ENCODE measurements at regions not wholly inside any gene's neighbourhood (a gene's known extent, or its start where the extent isn't known, plus 50 kb on each side); places are given as distances from the start of the nearest gene placed in this dataset.
"Not testable (repeated sequence)": the region's sequence is repeated elsewhere in the genome, so short reads cannot be mapped to it uniquely, and the experiment has no call there.

DNA sequence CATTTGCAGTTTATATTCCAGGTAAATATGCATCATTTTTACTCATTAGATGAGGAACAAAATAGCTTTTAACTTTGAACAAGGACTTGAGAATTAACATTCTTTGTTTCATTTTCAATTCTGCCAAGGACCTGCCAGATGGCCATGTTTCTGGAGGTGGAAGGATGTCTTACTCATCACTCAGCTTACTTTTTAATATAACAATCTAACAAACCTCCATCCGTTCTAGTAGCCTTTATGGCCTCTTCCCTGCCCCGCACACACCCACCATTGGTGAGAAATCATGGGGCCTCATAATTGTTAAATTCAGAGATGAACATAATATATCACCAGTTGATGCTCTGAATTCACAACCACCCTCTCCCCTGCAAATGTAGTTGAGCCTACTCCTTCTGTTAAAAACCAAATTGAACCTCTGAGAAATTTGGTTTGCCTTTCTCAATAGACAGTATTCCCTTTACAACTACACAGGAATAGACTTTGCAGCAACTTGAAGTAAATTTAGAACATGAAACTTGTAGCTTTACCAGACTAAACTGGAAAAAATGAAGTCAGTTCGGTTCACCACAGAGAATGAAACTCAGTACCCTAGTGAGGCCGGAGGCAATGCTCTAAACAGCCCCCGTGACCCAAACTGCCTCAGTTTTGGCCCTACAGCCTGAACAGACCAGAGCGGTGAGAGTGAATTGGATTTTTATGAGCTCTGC is 50.1 kb upstream of the ACSL4 start:
- no peak for DNase-seq

DNA sequence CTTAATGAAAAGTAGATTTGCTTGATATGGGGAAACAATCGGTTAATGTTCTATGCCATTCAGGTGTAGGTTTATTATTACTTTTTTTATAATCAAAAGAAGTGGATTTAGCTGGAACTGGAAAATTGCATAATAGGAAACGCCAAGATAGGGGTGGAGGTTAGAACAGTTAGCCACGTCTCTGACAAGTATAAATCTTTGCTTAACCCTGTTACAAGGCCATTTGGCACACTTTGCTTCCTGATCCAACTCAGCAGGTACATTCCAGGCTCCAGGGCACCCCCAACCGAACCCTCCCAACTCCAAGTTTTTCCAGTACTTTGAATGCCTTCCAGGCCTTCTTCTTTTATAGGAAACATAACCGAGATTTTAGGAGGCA is 50.6 kb upstream of the ACSL4 start:
- no peak for DNase-seq

DNA sequence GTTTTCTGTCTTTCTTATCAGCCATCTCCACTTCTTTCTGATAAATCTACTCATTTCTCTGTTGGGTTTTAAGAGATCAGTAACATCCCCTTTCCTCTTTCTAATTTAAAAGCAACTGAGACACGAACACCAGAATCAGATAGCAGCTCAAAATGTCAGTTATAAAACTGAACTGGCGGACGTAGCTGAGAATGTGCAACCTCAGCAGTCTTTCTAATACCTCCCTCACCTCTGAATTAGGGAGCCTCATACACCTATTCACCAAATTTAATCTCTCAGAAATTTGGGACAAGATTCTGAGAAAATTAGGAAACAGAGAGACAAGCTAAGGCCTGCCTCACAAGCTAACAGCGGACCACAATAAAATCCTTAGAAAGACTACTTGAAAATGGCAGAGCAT is 52.0 kb upstream of the ACSL4 start:
- no peak for DNase-seq

DNA sequence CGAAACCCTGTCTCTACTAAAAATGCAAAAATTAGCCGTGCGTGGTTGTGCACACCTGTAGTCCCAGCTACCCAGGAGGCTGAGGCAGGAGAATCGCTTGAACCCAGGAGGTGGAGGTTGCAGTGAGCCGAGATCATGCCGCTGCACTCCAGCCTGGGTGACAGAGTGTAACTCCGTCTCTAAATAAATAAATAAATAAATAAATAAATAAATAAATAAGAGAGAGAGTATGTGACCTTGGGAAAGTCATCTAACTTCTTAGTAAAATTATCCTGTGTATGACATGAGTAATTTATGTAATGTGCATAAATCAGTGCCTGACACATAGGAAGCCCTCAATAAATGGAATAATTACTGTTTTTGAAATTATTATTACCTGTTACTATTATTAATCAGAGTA is 57.5 kb upstream of the ACSL4 start:
- DNase-seq, result not testable (repeated sequence)

DNA sequence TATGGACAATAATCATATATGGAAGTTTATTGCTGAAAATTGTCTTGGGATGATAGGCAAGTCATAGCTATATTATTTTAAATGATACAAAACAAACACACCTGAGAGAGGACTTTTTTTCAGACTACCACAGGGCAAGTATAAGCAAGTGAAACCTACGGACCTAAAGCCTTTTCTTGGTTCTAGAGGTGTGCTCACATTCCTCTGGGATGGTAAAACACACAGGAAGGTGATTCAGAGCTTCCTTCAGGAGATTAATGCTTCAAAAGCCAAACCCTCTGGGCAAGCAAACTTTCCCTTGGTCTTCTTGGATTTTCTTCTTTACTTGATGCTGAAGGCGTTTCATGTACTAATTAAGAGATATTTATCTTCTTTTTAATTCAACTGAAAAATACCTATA is 60.1 kb upstream of the ACSL4 start:
- DNase-seq, result no peak

DNA sequence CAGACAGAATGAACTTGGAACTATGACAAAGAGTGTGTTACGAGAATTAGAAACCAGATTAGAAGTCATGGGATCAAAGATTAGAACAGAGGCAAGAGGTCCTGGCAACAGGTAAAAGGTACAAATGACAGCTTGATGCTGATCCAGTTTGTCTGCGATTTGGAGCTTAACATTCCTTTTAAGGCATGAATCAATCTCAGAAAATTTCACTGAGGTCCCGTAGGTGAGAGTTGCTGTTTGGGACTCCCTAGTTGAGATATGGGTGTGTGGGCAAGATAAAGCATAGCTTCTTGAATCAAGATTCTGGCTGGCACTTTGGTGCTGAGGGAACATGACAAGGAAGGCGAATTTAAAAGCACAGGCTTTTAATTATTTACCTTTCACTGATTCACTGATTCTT is 62.6 kb upstream of the ACSL4 start:
- no peak for DNase-seq

DNA sequence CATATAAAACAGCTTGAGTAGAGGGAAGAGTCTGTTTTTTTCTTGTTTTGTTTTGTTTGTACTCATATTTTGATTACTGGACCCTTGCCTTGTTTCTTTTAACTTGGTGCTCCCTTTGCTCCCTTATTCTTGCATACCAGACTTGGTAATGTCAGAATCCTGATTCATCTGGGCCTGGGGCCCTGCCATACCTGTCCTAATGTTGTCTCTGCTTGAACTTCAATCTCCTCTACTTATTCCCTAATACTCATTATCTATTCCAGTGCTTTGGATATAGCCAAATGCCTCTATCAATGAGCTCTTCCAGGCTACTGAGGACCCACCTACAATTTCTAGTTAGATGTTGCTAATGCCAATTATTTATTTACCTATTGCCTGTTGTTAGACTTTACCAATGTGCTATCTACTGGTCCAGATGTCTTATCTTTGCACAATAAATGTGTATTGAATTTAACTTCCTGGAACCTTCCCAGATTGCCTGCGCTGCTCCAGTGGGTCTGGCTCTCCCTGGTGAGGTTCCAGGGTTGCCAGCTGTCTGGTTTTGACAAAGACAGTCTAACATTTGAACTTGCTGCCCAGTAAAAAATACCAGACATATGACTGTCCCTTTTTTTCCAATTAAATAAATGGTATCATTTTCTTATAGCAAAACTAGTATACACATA is 64.4 kb upstream of the ACSL4 start:
- DNase-seq, result peak; percentile 16

DNA sequence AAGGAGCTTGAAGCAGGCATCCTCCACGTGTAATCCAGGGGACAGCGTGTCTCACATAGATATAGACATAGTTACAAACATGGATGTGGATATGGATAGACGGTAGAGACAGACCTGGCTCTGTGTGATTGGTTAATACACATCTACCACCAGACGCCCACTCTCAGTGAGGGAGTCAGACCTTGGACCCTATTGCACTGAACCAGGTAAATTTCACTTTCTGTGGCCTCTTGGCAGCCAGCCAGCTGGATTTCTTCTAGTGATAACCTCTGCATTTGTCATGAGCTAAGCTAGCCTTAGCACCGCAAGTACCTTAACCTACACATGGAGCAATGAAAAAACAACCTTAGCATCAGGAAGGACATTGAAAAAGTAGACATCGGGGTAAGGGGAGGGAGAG is 79.2 kb upstream of the ACSL4 start:
- no peak for DNase-seq

DNA sequence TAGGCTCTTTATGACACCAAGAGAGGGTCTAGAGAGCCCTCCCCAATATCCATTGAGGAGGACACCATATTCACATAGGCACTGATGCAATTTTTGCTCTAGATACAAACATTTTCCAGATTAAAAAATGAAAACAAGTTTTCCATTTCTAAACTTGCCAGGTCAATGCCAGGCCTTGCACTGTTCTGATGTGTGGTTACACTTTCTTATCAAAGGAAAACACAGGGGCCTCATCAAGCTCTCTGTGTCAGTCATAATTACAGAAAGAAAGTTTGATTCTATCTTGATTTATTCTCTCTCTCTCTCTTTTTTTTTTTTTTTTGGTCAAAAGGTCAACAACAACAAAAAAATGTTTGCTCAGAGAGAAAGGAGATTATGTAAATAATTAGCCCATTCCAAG is 80.2 kb upstream of the ACSL4 start:
- DNase-seq, result no peak

DNA sequence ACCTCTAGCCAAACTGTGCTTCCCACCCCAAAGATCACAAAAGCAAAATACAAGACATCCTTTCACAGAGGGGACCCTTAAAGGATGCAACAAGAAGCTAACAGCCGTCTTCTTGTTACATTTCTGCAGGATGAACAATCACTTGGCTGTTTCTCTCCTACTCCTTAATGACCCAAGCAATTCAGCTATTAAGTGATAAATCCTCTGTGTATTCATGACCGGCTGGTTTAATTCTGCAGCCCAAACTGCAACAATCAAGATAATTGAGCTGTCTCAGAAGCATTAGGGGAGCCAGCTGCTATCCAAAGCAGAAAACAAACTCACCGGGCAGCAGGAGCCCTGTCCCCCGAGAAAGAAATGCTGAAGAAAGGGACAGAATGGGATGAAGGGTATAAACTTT is 85.9 kb upstream of the ACSL4 start:
- DNase-seq, result no peak

DNA sequence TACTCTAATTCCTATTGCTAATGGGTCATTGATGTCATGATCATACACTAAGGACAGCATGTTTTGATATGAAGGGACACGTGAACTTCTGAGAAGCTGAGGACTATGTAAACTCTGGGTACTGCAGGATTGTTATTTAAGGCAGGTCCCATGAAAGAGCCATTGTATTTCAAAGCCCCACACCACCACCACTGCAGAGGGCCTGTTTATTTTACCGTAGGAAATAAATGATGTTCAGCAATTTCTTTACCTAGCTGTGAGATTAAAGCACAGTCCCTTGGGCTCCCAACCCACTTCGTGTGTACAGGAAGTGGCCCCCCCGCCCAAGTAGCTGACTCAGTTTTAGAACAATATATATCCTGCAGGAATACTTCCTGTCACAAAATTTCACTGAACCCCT is 89.8 kb upstream of the ACSL4 start:
- no peak for DNase-seq

DNA sequence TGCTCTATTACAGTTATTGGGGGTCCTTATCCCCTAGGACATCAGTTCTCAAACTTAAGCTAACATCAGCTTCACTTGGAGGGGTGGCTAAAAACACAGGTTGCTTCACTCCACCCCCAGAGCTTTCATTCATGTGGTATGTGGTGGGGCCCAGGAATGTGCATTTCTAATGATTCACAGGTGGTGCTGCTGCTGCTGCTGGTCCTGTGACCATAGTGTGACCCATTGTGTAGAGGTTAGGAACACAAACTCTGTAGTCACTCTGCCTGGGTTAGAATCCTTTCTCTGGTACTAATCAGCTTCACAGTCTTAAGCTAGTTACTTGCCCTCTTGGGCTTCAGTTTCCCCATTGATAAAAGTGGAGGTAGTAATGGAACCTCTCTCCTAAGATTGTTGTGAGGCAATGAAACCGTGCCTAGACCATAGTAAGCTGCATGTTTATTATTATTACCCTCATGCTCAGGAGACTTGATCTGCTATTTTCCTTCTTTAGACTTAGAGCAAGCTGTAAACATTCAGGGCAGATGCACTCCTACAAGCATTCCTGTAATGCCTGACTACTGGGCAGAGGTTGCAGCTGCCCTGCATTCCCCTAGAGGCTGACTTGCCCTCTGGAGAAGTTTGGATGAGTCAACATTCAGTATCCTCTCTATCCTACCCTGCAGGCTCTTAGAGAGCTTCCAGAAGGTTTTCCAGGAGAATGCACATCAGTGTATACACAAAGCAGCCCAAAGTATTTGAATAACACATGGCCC is 94.1 kb upstream of the ACSL4 start:
- DNase-seq, result no peak

DNA sequence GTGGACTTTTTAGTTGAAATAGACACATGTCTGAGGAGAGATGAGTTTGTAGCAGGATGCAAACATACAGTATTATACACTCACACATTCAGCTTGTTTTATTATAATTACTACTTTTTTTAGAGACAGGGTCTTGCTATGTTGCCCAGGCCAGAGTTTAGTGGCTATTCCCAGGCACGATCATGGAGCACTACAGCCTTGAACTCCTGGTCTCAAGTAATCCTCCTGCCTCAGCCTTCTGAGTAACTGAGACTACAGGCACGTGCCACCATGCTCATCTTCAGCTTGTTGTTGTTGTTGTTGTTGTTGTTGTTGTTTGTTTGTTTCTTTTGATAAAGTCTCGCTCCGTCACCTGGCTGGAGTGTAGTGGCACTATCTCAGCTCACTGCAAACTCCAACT is 94.7 kb upstream of the ACSL4 start:
- no peak for DNase-seq

DNA sequence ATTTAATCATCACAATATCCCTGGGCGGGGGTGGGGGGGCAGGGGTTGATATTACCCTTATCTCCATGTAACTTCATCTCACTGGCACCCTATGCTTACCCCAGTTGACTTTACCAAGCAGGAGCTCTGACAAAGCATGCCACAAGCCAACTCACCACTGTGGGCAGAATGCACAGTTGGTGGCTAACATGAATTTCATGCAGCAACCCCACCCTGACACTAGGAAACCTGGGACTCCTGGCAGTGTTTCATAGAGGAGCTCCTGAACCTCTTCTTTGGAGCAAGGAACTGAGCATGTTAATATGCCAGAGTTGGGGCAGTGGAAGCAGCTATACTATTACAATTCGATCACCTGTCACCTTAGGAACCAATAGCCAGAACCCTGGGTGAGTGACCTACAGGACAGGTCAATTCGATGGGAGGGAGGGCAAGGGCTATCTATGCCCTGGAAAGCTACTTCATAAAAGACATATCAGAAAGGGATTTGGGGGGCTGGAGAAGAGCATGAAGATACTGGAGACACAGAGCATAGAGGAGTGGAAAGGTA is 97.2 kb upstream of the ACSL4 start:
- DNase-seq, result no peak

DNA sequence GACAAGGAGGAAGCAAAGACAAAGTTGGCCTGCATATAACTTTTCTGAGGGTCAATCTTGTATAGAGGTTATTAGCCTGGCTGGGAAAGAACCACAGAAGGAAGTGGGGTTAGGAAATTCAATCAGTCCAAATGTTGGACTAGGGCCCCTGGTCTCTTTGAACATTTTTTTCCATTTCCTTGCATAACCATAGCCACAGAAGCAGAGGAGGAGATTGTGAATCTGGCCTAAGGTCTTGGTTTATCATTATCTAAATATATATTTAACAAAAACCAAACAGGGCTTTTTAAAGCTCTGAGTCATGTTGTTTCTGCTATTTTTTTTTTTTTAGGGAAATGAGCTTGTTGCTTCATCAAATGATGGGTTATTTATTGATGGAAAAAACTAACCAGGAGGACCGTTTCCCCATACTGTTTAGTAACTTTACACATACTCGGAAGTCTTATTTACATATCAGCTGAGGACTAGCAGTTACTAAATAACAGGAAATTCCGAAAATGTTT is 97.7 kb upstream of the ACSL4 start:
- DNase-seq, result no peak

DNA sequence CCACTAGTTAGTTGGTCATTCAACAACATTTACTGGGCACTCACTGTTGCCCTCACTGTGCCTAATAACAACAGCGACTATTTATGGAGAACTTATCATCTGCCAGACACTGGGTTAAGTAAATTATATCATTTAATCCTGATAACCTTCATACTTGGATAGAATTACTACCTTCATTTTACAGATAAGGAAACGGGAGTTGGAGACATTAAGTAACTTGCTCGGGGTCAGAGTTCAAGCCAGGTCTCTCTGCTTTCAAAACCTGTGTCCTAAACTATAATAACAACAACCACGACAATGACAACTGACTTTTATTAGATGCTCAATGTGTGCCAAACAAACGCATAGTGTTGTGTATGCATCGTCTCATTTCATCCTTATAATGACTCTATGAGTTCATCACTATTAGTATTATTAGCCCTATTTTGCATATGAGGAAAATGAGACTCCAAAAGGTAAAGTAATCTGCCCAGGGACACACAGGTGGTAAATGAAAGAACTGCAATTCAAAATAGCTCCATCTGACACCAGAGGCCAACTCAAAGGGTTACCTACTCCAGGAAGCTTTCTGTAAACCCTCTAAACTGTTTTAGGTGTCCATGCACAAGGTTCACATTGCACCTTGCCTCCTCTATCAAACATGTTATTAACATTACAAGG is 98.4 kb upstream of the ACSL4 start:
- DNase-seq, result no peak

DNA sequence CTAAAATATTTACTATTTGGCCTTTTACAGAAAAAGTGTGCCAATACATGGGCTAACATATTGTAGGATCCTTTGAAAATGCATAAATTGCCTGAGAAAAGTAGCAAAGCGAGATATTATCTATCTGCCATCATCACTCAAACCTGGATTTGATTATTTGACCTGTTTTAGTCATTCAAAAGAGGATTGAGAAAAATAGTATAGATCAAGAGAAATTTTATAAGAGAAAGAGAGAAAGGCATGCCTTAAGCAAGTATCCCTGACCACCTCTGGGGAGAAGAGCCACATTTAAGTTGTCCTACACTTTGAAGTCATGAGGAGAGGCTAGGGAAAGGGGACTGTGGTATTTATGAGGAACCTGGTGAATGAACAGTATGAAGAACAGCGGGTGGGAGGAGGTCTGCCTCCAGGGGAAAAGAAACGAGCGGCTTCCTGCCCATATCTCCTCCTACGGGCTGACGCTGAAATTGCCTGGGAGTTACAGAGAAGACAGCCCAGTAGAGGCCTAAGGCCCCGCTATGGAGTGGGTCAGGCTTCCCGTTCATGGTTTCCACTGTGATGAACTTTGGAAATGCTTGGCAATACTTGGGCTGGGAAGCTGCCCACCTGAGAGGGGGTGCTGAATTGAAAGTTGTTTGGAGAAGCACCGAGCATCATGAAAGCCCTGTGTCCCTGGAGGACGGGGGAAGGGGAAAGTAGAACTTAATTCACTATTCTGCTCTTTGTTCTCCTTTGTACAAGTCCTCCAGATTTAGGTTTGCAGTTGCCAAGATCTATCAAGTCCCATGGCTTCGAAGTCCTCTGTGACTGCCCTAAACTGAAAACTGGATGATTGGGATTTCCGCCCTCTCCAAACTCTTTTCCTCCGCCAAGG is 106.9 kb upstream of the ACSL4 start:
- no peak for DNase-seq

DNA sequence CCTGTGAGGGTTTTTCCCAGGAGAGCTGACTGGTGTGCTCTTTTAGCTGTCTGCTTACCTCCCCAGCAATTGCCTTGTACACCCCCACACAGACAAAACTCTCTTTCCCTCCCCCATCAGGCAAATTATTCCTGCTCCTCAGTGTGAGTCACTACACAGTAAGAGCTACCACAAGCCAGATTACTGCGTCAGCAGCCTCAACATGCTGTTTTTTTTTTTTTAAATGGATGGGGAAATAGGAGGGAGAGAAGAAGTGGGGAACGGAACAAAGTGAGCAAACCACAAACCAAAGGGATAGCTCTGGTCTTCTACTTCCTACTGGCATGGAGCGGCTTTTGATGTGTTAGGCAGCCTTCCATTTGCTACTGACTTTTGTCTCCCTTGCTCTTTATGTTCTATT is 107.5 kb upstream of the ACSL4 start:
- DNase-seq, result no peak

DNA sequence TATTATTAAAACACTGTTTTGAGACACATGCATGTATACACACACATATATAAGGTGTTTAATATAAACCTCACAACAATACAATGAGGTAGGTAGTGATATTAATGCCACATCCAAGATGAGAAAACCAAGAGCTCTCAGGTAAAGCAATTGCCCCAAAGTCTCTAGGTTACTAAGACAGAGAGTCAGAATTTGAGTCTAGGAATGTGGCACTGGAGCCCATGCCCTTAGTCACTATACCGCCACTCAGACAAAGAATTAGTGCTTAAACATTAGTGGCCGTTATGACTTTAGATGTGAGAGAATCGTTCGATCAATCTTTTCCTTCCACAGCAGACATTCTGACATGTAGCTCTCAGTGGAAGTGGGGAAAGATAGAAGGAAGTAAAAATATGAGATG is 108.2 kb upstream of the ACSL4 start:
- DNase-seq, result no peak

DNA sequence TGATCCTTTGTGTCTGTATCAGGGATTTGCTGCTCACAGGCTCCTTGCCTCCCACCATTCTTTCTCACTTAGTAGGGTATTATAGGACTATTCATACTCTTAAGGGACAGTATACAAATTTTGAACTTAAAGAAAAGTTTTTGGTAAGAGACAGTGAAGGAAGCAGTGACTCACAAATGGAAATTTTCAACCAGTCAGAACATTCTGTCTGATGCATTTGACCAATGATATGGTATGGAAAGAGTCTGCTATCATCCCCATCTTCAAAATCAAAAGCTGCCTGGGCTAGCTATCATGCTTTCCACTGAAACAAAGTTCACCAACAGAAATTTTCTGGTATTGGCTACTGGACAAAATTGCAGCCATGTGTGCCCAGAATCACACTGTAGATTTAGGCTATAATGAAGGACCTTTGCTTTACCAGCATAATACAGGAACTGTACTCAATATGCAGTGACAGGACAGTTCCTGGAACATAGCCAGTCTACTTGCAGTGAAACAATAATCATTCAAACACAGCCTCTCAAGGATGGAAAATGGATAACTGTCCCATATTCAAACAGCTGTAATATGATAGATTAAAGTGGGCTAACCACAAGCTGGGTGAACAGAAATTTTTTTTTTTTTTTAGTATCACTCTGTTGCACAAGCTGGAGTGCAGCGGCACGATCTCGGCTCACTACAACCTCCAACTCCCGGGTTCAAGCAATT is 109.0 kb upstream of the ACSL4 start:
- no peak for DNase-seq

DNA sequence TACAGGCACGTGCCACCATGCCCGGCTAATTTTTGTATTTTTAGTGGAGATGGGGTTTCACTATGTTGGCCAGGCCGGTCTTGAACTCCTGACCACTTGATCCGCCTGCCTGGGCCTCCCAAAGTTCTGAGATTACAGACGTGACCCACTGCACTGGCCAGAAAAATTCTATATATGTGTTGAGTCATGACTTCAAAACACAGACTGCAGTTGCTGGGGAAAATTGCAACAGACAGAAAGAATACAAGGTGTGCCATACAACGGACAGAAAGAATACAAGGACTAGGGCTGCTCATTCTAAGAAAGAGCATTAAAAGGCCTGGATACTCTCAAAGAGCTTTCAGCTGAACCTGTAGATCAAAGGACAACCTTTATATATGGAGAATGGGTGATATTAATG is 109.6 kb upstream of the ACSL4 start:
- no peak for DNase-seq

Data from NCI-H2029 (cell line).